HFFc6 (cell line): ENCODE measurements at regions not wholly inside any gene's neighbourhood (a gene's known extent, or its start where the extent isn't known, plus 50 kb on each side); places are given as distances from the start of the nearest gene placed in this dataset.

Experiments
- DNase-seq: peaks from one replicate; pipeline ENCODE4 v3.0.0-alpha.2; 2018
- H3K27ac Mint-ChIP-seq: 2 replicates; pipeline ENCODE4 v1.8.0; 2020; ENCODE audit warnings: mild to moderate bottlenecking, mixed read lengths
- H3K27me3 Mint-ChIP-seq: 2 replicates; pipeline ENCODE4 v1.8.0; 2021; ENCODE audit warnings: mild to moderate bottlenecking, moderate library complexity, mixed read lengths; ENCODE audit not compliant: insufficient read depth
- H3K36me3 Mint-ChIP-seq: 2 replicates; pipeline ENCODE4 v1.8.0; 2021; ENCODE audit warnings: low read depth, mixed read lengths
- H3K4me1 Mint-ChIP-seq: 2 replicates; pipeline ENCODE4 v1.8.0; 2020; ENCODE audit warnings: low read depth, mixed read lengths
- H3K4me3 Mint-ChIP-seq: 2 replicates; pipeline ENCODE4 v1.8.0; 2020; ENCODE audit warnings: mild to moderate bottlenecking, moderate library complexity, mixed read lengths
- H3K9me3 Mint-ChIP-seq: 2 replicates; pipeline ENCODE4 v1.8.0; 2020; ENCODE audit warnings: mild to moderate bottlenecking, mixed read lengths
- TF ChIP-seq, protein P1 (sequence below): fragments of 200-600 bp; sonication (generic); IDR thresholded peaks from 2 replicates; pipeline ENCODE4 v1.5.0; 2021; ENCODE audit warnings: antibody characterized with exemption, mild to moderate bottlenecking

DNA sequence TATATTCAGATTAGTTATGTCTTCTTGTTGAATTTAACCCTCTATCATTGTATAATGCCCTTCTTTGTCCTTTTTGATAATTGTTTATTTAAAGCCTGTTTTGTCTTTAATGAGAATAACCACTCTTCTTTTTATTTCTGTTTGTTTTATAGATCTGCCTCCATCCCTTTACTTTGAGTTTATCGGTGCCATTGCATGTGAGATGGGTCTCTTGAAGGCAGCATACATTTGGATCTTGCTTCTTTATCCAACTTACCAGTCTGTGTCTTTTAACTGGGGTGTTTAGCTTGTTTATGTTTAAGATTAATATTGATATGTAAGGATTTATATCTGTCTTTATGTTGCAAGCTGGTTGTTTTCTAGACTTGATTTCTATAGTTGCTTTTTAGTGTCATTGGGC is 115.8 kb downstream of the RTL3 start:
- H3K4me1 Mint-ChIP-seq, result peaks cover 9% of the 10 kb centered on the region
- TF ChIP-seq, protein P1, sequence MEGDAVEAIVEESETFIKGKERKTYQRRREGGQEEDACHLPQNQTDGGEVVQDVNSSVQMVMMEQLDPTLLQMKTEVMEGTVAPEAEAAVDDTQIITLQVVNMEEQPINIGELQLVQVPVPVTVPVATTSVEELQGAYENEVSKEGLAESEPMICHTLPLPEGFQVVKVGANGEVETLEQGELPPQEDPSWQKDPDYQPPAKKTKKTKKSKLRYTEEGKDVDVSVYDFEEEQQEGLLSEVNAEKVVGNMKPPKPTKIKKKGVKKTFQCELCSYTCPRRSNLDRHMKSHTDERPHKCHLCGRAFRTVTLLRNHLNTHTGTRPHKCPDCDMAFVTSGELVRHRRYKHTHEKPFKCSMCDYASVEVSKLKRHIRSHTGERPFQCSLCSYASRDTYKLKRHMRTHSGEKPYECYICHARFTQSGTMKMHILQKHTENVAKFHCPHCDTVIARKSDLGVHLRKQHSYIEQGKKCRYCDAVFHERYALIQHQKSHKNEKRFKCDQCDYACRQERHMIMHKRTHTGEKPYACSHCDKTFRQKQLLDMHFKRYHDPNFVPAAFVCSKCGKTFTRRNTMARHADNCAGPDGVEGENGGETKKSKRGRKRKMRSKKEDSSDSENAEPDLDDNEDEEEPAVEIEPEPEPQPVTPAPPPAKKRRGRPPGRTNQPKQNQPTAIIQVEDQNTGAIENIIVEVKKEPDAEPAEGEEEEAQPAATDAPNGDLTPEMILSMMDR, result no peak

DNA sequence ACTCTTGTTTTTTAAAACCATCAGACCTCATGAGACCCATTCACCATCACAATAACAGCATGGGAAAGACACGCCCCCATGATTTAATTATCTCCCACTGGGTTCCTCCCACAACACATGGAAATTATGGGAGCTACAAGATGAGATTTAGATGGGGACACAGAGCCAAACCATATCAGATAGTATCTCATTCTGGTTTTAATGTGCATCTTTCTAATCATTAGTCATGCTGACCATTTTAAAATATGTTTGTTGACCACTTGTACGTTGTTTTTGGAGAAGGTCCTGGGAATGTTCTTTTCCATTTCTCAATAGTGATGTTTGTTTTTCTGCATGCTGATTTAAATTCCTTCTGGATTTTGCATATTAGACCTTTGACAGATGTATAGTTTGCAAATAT is 119.0 kb downstream of the RTL3 start:
- no peaks in the 10 kb centered on the region for H3K27me3 Mint-ChIP-seq
- no peak overlapping the region for H3K27ac Mint-ChIP-seq
- DNase-seq, result no peak
- H3K36me3 Mint-ChIP-seq, result no peaks in the 10 kb centered on the region
- TF ChIP-seq, protein P1, result no peak
- no peaks in the 10 kb centered on the region for H3K4me1 Mint-ChIP-seq
- H3K4me3 Mint-ChIP-seq, result no peak overlapping the region
- peaks cover 5% of the 10 kb centered on the region; the same call in 1 of the 2 replicates for H3K9me3 Mint-ChIP-seq

More for the DNA sequence above, 115.8 kb downstream of the RTL3 start:
- Mint-ChIP-seq H3K4me3 (no peak overlapping the region), H3K9me3 (peaks cover 5% of the 10 kb centered on the region; the same call in 1 of the 2 replicates), H3K27ac (no peak overlapping the region), H3K27me3 (no peaks in the 10 kb centered on the region; the same call in 1 of the 2 replicates), H3K36me3 (no peaks in the 10 kb centered on the region)
- no peak for DNase-seq

DNA sequence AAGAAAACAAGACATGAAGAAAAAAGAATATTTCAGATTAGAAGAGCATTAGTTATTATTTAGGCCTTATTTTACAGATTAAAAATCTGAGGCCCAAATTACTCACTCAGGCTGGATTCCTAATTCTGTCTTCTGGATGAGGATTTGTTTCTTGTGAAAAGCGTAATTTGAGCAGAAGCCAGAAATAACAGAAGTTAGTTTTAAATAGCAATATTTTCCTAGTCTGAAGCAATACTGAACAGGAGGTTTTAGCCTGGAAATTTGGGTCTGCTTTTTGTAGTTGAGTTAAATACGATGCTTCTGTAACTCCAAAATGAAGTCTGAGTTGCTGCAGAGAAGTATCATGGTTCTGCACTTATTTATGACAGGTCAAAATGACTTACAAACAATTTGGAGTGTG is 124.9 kb downstream of the RTL3 start:
- Mint-ChIP-seq H3K36me3 (no peaks in the 10 kb centered on the region), H3K9me3 (no peaks in the 10 kb centered on the region), H3K27me3 (no peaks in the 10 kb centered on the region), H3K4me1 (no peaks in the 10 kb centered on the region), H3K27ac (no peak overlapping the region), H3K4me3 (no peak overlapping the region)
- DNase-seq, result no peak
- TF ChIP-seq, protein P1, result no peak

DNA sequence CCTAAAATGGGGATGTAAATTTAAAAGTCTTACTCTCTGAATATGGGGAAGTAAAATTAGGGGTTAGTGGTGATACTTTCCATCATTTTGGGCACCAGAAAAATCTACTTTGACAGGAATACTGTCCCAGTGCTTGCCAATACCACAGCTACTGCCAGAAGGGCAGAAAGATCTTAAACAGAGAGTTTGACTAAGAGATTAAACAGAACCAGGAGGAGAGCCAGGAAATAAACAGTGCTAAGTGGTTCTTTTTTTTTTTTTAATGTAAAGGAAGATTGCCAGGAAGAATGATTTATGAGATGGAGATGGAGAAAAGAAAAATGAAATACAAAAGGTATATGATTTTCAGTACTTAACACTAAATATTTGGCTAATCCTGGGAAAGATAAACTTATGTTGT is 126.8 kb downstream of the RTL3 start:
- no peak overlapping the region for H3K27ac Mint-ChIP-seq
- H3K4me3 Mint-ChIP-seq, result no peak overlapping the region
- DNase-seq, result no peak
- TF ChIP-seq, protein P1, result no peak
- no peaks in the 10 kb centered on the region for H3K27me3 Mint-ChIP-seq
- no peaks in the 10 kb centered on the region for H3K36me3 Mint-ChIP-seq
- no peaks in the 10 kb centered on the region for H3K9me3 Mint-ChIP-seq
- no peaks in the 10 kb centered on the region for H3K4me1 Mint-ChIP-seq

DNA sequence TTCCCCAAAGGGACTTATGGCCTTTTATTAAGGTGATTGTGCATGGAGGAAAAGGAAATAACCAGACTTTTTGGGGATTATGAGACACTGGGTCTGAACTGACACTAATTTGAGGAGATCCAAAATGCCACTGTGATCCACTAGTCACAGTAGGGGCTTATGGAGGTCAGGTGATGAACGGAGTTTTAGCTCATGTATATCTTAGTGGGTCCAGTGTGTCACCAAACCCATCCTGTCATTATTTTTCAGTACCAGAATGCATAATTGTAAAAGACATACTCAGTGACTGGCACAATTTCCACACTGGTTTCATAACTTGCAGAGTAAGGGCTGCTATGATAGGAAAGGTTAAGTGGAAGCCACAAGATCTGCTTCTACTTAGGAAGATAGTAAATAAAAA is 131.3 kb downstream of the RTL3 start:
- H3K27me3 Mint-ChIP-seq, result no peaks in the 10 kb centered on the region
- no peak overlapping the region for H3K4me3 Mint-ChIP-seq
- H3K36me3 Mint-ChIP-seq, result no peaks in the 10 kb centered on the region
- no peak for DNase-seq
- H3K27ac Mint-ChIP-seq, result no peak overlapping the region
- H3K4me1 Mint-ChIP-seq, result no peaks in the 10 kb centered on the region
- TF ChIP-seq, protein P1, result no peak
- no peaks in the 10 kb centered on the region for H3K9me3 Mint-ChIP-seq

DNA sequence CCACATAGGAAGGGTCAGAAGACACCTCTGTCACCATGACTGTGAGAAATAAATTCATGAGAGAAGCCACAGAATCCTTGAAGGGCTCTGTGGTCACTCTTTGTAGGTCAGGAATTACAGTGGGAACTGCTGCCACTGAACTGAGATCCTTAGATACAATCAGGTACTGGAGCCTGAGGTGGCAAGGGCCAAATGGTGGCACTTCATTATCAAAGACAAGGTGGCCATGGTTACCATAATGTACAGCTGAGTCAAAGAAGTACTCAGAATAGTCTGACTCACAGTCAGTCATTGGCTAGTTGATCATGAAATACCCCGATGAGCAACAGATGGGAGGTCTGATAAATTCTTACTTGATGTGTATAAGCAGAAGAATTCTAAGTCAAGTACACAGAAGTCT is 131.9 kb downstream of the RTL3 start:
- DNase-seq, result peak; percentile 1
- no peak overlapping the region for H3K4me3 Mint-ChIP-seq
- H3K27ac Mint-ChIP-seq, result no peak overlapping the region
- H3K36me3 Mint-ChIP-seq, result no peaks in the 10 kb centered on the region
- H3K27me3 Mint-ChIP-seq, result no peaks in the 10 kb centered on the region
- H3K9me3 Mint-ChIP-seq, result no peaks in the 10 kb centered on the region
- TF ChIP-seq, protein P1, result no peak
- no peaks in the 10 kb centered on the region for H3K4me1 Mint-ChIP-seq
